Hematopoietic multipotent progenitor cell treated with erythropoietin and hydrocortisone succinate and interleukin-3 and kit ligand, for 8 days (in vitro differentiated cells): ENCODE measurements at regions not wholly inside any gene's neighbourhood (a gene's known extent, or its start where the extent isn't known, plus 50 kb on each side); places are given as distances from the start of the nearest gene placed in this dataset.

ENCODE experiments used
- DNase-seq: peaks from one replicate; pipeline ENCODE4 v3.0.0-alpha.2; 2015

- DNase-seq = no peak
Observed at GRCh38 chr7:12949060-12949931, 261.9 kb downstream of the ARL4A start.

- no peak for DNase-seq
Observed at GRCh38 chr7:12951397-12951801, 264.0 kb downstream of the ARL4A start.

GRCh38 chr7:12954380-12955033, 267.1 kb downstream of the ARL4A start:
- no peak for DNase-seq

GRCh38 chr7:12957487-12957886, 270.1 kb downstream of the ARL4A start:
- DNase-seq = peak; percentile 55

DNA sequence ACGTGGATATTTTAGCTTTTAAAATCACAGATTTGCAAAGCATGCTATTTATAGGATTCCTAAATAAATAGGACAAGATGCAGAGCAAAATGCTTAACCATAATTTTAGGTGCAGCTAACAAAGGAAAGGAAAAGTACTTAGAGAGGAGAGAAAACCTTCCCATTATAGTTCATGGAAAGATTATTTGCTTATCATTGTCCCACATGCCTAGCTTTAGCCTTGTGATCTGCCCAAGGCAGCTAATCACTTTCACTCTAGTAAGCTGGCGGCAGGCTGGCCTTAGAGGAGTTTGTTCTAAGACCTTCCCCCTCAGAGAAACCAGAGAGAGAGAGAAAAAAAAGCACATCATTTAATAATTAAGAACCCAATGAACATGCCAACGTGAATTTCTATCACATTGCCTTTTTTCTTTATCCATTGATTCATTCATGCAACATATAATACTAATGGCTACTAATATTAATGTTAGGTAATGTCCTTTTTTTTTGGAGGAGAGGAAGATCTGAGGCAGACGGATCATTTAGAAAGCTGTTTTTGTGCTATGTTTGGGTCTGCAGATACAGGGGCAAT, 274.6 kb downstream of the ARL4A start:
- DNase-seq = peak; percentile 71

DNA sequence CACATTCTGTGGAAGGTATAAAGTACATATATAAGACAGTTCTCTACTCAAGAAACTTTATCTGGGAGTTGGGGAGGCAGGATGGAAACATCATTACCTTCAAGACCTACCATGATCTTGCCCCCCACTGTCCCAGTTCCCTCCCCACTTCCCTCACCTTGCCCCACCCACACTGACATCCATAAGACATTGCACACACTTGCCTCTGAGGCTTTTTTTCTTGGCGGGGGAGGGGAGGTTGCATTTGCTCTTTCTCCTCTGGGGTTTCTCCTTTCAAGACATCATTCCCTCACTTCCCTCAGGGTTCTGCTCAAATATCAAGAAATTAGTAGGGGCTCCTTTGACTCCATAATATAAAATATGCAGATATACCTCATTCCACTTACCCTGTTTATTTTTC, 276.0 kb downstream of the ARL4A start:
- DNase-seq = no peak

GRCh38 chr7:12964836-12965235, 277.4 kb downstream of the ARL4A start:
- DNase-seq = no peak

- DNase-seq = no peak
Observed at GRCh38 chr7:12965767-12966166, 278.3 kb downstream of the ARL4A start.

GRCh38 chr7:12967322-12967721, 279.9 kb downstream of the ARL4A start:
- no peak for DNase-seq

DNA sequence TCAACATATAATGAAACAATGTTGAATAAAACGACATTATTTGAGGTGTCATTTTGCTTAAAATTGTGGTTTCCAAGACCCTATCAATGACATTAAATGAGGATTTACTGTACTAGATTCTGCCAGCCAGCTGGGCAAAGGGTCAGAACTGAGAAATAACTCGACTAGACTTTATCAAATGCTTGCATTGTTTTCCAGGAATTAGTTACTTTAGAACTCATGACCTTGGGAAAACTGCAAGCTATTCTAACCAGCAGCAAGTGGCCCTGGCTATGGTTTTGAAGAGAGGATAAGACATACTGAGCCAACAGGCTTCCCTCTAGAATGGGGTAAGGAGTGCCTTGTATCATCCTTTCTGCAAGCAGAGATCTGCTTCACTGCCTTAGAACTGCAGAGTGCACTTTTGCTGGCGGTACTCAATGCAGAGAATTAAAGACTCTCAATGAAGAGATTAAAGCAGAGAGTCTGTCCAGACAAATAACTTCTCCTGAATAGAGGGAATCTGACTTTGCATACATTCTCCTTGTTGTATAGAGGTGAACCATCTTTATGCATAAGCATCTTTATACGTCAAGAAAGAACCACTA, 281.5 kb downstream of the ARL4A start:
- DNase-seq = no peak

- DNase-seq = no peak
Observed at GRCh38 chr7:12970626-12971025, 283.2 kb downstream of the ARL4A start.

DNA sequence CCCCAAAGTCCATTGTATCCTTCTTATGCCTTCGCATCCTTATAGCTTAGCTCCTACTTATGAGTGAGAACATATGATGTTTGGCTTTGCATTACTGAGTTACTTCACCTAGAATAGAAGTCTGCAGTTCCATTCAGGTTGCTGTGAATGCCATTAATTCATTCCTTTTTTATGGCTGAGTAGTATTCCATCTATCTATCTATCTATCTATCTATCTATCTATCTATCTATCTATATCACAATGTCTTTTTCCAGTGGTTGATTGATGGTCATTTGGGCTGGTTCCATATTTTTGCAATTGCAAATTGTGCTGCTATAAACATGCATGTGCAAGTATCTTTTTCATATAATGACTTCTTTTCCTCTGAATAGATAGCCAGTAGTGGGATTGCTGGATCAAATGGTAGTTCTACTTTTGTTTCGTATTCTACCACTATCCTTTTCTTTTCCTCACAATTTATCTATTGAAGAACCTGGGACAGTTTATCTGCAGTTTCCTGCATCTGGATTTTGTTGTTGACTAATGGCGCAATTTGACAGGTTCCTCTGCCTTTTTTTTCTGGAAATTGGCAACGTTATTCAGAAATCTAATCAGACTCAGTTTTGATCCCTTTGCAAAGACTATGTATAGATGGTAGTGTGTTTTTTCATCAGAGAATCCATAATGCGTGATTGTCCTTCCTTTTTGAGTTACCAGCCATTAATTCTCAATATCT, 287.2 kb downstream of the ARL4A start:
- no peak for DNase-seq

- DNase-seq = no peak
Observed at GRCh38 chr7:12975412-12975811, 288.0 kb downstream of the ARL4A start.

DNA sequence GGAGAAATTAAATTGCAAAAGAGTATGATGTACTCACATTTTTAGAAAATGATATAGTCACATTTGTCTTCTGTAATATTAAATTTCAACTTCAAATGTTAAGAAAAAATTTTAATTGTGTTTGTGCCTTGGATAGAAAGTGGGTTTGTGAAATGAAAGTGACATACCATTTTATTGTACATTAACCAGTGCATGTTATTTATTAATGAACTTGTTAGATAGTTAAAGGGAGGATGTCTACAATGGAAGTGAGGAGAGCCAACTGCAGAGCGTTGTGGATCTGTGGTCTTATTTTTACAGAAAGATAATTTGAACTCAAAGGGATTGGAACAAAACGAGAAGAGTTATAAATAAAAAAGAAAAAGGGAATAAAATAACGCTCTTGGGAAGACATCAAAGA, 291.7 kb downstream of the ARL4A start:
- DNase-seq = no peak

DNA sequence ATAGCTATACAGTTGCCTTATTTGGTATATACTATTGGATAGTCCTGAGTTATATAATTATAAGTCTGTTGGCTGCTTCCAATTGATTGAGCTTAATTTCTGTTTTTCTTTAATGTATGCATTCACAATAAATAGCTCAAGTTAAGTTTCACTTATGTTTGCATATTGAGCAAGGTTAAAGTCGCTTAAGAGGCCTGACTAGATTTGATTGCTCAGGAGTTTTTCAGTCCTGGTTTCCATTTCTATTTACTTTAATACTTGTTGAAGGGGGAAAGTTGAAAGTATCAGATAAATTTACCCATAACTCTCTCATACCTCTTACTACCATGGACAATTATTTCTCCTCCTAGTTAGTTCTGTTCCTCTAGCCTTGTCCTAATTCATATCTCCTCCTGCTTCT, 294.7 kb downstream of the ARL4A start:
- DNase-seq = no peak

DNA sequence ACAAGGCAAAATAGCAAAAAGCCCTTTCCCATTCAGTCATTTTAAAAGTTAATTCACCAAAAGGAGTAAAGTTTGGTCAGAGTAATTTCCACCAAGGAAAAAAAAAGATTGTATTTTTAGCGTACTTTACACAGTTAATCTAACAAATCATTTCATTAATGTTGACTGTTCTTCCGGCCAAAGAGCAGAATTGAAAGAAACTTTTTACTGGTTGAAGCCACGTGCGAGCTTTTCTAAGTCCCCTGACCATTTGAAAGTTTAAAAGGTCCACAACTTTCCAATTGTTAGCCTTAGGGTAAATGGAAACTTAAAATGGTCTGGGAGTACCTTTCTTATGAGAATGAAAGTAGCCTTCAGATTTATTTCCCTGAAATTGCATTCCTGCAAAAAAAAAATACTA, 296.7 kb downstream of the ARL4A start:
- no peak for DNase-seq

DNA sequence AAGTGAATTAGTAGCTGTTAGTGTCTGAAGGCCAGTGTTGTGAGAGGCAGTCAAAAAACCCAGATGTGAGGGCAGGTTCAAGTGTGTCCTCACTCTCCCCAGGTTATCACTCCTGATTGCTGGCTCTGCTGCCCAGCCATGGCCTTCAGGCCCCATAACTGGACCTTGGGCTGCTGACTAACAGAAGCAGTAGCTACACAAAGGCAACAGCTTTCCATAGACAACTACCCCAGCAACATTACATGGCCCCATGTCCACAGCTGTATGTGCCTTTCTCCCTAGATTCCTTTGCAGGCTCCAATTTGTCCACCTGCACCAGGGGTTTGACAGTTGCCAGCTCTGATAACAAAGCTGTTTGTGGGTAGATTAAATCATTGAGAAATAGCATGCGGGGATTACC, 297.8 kb downstream of the ARL4A start:
- no peak for DNase-seq

DNA sequence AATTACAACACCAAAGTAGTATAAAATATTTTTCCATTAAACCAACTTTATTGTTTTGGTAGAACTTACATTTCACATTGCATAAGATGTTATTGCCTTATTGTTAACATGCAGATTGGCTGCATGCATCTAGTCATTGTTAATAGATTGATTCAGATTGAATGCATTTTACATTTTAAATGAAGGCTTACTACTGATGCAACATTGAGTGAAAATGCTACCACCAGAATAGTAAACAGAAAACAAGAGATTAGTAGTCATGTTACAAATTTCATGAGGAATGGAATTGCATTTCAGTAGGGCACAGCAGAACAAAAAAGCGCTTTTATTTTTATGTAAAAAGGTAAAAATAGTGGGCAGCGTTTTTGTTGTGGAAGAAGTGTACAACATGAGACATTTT, 298.3 kb downstream of the ARL4A start:
- no peak for DNase-seq

GRCh38 chr7:12987238-12987637, 299.8 kb downstream of the ARL4A start:
- DNase-seq = no peak

DNA sequence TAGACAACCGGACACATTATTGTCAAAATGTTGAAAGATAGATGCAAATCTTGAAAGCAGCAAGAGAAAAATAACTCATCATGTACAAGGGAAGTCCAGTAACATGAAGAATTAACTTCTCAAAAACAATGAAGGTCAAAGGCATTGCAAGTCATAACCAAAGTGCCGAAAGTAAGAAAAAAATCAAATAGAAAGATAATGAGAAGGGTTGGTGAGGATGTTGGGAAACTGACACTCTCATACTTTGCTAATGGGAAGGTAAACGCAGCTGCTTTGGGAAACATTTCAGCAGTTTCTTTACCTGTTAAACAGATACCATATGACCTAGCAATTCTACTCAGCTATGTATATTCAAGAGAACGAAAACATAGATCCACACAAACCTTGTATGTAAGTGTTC, 303.0 kb downstream of the ARL4A start:
- no peak for DNase-seq

DNA sequence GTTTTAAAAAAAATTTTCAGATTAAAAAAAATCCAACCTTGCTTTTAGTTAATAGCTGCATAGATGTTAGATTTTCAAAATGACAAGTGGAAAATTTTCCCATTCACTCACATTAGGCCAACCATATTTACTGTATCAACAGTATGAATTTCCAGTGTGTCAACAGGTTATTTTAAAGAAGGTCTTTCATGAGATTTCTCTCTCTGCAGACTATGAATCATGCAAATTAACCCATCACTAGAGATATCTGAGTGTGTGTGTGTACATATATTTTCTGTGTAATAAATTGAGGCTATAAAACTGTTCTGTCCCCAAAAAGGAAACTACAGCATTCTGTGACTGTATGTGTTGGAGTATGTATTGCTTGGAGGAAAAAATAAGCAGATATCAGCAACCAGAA, 305.6 kb downstream of the ARL4A start:
- no peak for DNase-seq

DNA sequence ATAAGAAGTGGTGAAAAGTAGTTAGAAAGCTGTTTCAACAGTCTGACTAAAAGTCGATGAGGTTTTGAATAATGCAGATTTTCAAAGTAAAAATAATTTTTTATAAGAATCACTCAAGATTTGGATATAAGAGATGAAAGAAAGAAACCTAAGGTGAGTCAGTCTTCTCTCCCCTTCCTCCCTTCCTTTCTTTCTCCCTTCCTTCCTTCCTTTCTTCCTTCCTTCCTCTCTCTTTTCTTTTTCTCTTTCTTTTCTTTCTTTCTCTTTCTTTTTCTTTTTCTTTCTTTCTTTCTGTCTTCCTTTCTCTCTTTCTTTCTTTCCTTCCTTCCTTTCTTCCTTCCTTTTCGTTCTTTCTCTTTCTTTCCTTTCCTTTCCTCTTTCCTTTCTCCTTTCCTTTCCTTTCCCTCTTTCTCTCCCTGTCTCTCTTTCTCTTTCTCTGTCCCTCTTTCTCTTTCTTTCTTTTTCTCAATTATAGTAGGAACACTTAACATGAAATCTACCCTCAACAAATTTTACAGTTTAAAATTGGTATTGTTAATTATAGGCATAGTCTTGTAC, 308.6 kb downstream of the ARL4A start:
- no peak for DNase-seq

DNA sequence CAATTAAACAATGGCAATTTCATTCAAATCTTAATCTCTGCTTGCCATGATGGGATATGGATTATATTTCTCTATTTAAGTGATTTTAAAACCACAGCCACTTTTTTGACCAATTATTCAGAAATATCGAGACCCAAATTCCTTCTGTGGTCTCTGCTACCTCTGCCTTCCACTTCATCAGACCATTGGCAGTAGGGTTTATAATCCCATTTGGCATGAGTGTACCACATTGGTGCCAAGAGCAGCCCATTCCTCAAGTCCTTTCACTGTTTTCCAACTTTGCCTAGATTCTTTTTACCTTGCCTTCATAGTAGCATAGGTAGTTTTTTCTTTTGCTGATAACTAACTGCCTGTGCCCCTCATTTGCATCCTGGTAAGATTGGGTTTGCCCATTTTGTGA, 319.9 kb downstream of the ARL4A start:
- no peak for DNase-seq
